GM23338 (cell line): ENCODE measurements at regions not wholly inside any gene's neighbourhood (a gene's known extent, or its start where the extent isn't known, plus 50 kb on each side); places are given as distances from the start of the nearest gene placed in this dataset.

ENCODE experiments used
- ATAC-seq: fragments of 200-7000 bp; cut with Tn5 transposase; 3 replicates; pipeline ENCODE4 v1.9.1; 2020
- DNase-seq: peaks from one replicate; pipeline ENCODE4 v3.0.0-alpha.2; 2015; ENCODE audit warnings: low spot score
- H2AFZ ChIP-seq: fragments of 200-600 bp; sonication (generic); 2 replicates; pipeline ENCODE4 v1.8.0; 2016; ENCODE audit warnings: antibody characterized with exemption, mild to moderate bottlenecking, moderate library complexity
- H3F3A ChIP-seq: fragments of 200-600 bp; sonication (generic); replicated peaks from 2 replicates; pipeline ENCODE4 v1.8.0; 2017; ENCODE audit warnings: antibody characterized with exemption, mixed run types, low read depth
- H3K27ac ChIP-seq: fragments of 200-600 bp; sonication (generic); 2 replicates; pipeline ENCODE4 v1.6.1; 2016; ENCODE audit warnings: low read depth
- H3K27me3 ChIP-seq: fragments of 200-600 bp; sonication (generic); 2 replicates; pipeline ENCODE4 v1.8.0; 2016; ENCODE audit warnings: mild to moderate bottlenecking, mixed run types, moderate library complexity; ENCODE audit not compliant: insufficient read depth
- H3K36me3 ChIP-seq: fragments of 200-600 bp; sonication (generic); 2 replicates; pipeline ENCODE4 v1.8.0; 2016; ENCODE audit warnings: mild to moderate bottlenecking; ENCODE audit not compliant: insufficient read depth
- H3K4me1 ChIP-seq: fragments of 200-600 bp; sonication (generic); 2 replicates; pipeline ENCODE4 v1.8.0; 2016; ENCODE audit warnings: mild to moderate bottlenecking, moderate library complexity; ENCODE audit not compliant: insufficient read depth
- H3K4me2 ChIP-seq: fragments of 200-600 bp; sonication (generic); 2 replicates; pipeline ENCODE4 v1.7.1; 2017; ENCODE audit warnings: mixed run types
- H3K4me3 ChIP-seq: fragments of 200-600 bp; sonication (generic); 2 replicates; pipeline ENCODE4 v1.6.1; 2016; ENCODE audit warnings: mixed run types
- H3K79me2 ChIP-seq: fragments of 200-600 bp; sonication (generic); replicated peaks from 2 replicates; pipeline ENCODE4 v1.8.0; 2017; ENCODE audit warnings: mild to moderate bottlenecking; ENCODE audit not compliant: insufficient read depth
- H3K9me2 ChIP-seq: fragments of 200-600 bp; sonication (generic); 2 replicates; pipeline ENCODE4 v1.8.0; 2017; ENCODE audit not compliant: insufficient read depth
- H4K20me1 ChIP-seq: fragments of 200-600 bp; sonication (generic); replicated peaks from 2 replicates; pipeline ENCODE4 v1.8.0; 2017; ENCODE audit warnings: mild to moderate bottlenecking; ENCODE audit not compliant: insufficient read depth
- H3K27ac Mint-ChIP-seq: 2 replicates; pipeline ENCODE4 v1.8.0; 2020; ENCODE audit warnings: inconsistent platforms, mild to moderate bottlenecking, moderate library complexity, mixed read lengths
- H3K27me3 Mint-ChIP-seq: 3 replicates; pipeline ENCODE4 v1.8.0; 2022; ENCODE audit warnings: low read depth, mild to moderate bottlenecking, moderate library complexity, mixed read lengths, inconsistent platforms; ENCODE audit not compliant: insufficient read depth, poor library complexity
- H3K36me3 Mint-ChIP-seq: 3 replicates; pipeline ENCODE4 v1.8.0; 2021; ENCODE audit warnings: low read depth, mild to moderate bottlenecking, inconsistent platforms, moderate library complexity, mixed read lengths
- H3K4me1 Mint-ChIP-seq: 3 replicates; pipeline ENCODE4 v1.8.0; 2020; ENCODE audit warnings: mild to moderate bottlenecking, inconsistent platforms, mixed read lengths
- H3K4me3 Mint-ChIP-seq: 3 replicates; pipeline ENCODE4 v1.8.0; 2021; ENCODE audit warnings: moderate library complexity, mild to moderate bottlenecking, inconsistent platforms, mixed read lengths
- H3K9me3 Mint-ChIP-seq: 3 replicates; pipeline ENCODE4 v1.8.0; 2020; ENCODE audit warnings: moderate library complexity, mild to moderate bottlenecking, inconsistent platforms, mixed read lengths
- CREB1 ChIP-seq: fragments of 250-450 bp; sonication (Bioruptor Pico); IDR thresholded peaks from 2 replicates; pipeline ENCODE4 v1.5.0; 2020; ENCODE audit warnings: low read depth, mild to moderate bottlenecking, moderate library complexity
- CTCF ChIP-seq, 2 experiments: fragments of 200-600 bp in 1 of 2; sonication (generic) in 1 of 2; conservative IDR thresholded peaks; 2 replicates each; pipeline versions ENCODE4 v1.5.1 to v1.6.1; 2016 to 2017; ENCODE audit warnings: antibody characterized with exemption in 2 of 2, low read depth in 2 of 2, mild to moderate bottlenecking in 2 of 2, moderate library complexity in 1 of 2
- ETS1 ChIP-seq: IDR thresholded peaks from 2 replicates; pipeline ENCODE4 v1.6.1; 2016; ENCODE audit warnings: antibody characterized with exemption
- EZH2 ChIP-seq: fragments of 200-600 bp; sonication (generic); IDR thresholded peaks from one replicate; pipeline ENCODE4 v1.8.0; 2017; ENCODE audit warnings: antibody characterized with exemption, mild to moderate bottlenecking, low read depth; ENCODE audit not compliant: unreplicated experiment
- EZH2phosphoT487 ChIP-seq: fragments of 200-600 bp; sonication (generic); IDR thresholded peaks from one replicate; pipeline ENCODE4 v1.8.1; 2018; ENCODE audit warnings: antibody characterized with exemption; ENCODE audit not compliant: unreplicated experiment
- JUNB ChIP-seq: IDR thresholded peaks from one replicate; pipeline ENCODE4 v1.6.1; 2016; ENCODE audit warnings: antibody characterized with exemption; ENCODE audit not compliant: unreplicated experiment
- NANOG ChIP-seq: IDR thresholded peaks from 2 replicates; pipeline ENCODE4 v1.6.1; 2016; ENCODE audit warnings: antibody characterized with exemption, borderline replicate concordance
- REST ChIP-seq: IDR thresholded peaks from one replicate; pipeline ENCODE4 v1.6.1; 2018; ENCODE audit warnings: antibody characterized with exemption; ENCODE audit not compliant: unreplicated experiment
- ZNF114 ChIP-seq: fragments of 250-450 bp; sonication (Bioruptor Pico); IDR thresholded peaks from 2 replicates; pipeline ENCODE4 v1.5.0; 2020; ENCODE audit warnings: mild to moderate bottlenecking, moderate library complexity
- ZNF331 ChIP-seq: fragments of 250-450 bp; sonication (Bioruptor Pico); IDR thresholded peaks from 2 replicates; pipeline ENCODE4 v1.5.0; 2020; ENCODE audit warnings: low read depth, mild to moderate bottlenecking, moderate library complexity
- ZNF462 ChIP-seq: fragments of 250-450 bp; sonication (Bioruptor Pico); IDR thresholded peaks from 2 replicates; pipeline ENCODE4 v1.5.0; 2020; ENCODE audit warnings: mild to moderate bottlenecking, moderate library complexity

- no peak for TF ChIP-seq ETS1
- TF ChIP-seq JUNB, result no peak
These were observed 244.7 kb upstream of the RPS23 start (continued) for GRCh38 chr5:82522897-82523296.

- Histone ChIP-seq H3K9me2 (peaks cover 5% of the 10 kb centered on the region; the same call in 1 of the 2 replicates), H3K27ac (no peak overlapping the region), H3F3A (no peaks in the 10 kb centered on the region), H3K27me3 (no peaks in the 10 kb centered on the region), H3K36me3 (no peaks in the 10 kb centered on the region), H3K4me2 (no peak overlapping the region), H4K20me1 (no peaks in the 10 kb centered on the region), H3K4me1 (peaks cover 14% of the 10 kb centered on the region; the same call in 1 of the 2 replicates), H2AFZ (no peak overlapping the region), H3K4me3 (no peak overlapping the region), H3K79me2 (no peaks in the 10 kb centered on the region)
- Mint-ChIP-seq H3K27ac (no peak overlapping the region), H3K9me3 (no peaks in the 10 kb centered on the region), H3K36me3 (peaks cover 6% of the 10 kb centered on the region; the same call in 1 of the 3 replicates), H3K4me3 (no peak overlapping the region), H3K27me3 (no peaks in the 10 kb centered on the region), H3K4me1 (peaks cover 20% of the 10 kb centered on the region)
- DNase-seq (no peak), ATAC-seq (no peak)
- TF ChIP-seq CTCF (conservative IDR thresholded peaks at IDR 0.05; ENCODE audit: low read depth in 2 of 2) (no peak), ZNF331 (CRISPR knock-in tag) (no peak), ZNF462 (CRISPR knock-in tag) (no peak), NANOG (no peak), CREB1 (no peak), ZNF114 (CRISPR knock-in tag) (no peak), EZH2phosphoT487 (no peak), JUNB (no peak), EZH2 (no peak), ETS1 (no peak), REST (no peak)
These were observed 243.4 kb upstream of the RPS23 start for GRCh38 chr5:82521431-82522051.
